Fibroblast of villous mesenchyme (primary cell): ENCODE measurements at regions not wholly inside any gene's neighbourhood (a gene's known extent, or its start where the extent isn't known, plus 50 kb on each side); places are given as distances from the start of the nearest gene placed in this dataset.
A peak's percentile ranks its signal among the peaks of the same experiment; 100 is the strongest.

ENCODE experiments used
- DNase-seq: peaks from one replicate; pipeline ENCODE4 v3.0.0-alpha.2; 2010; ENCODE audit warnings: low read depth
- H3K4me3 ChIP-seq: 2 replicates; pipeline ENCODE4 v1.5.1; 2011; ENCODE audit warnings: low read depth, mild to moderate bottlenecking, low read length
- CTCF ChIP-seq: IDR thresholded peaks from 2 replicates; pipeline ENCODE4 v1.5.1; 2012; ENCODE audit warnings: low read depth, mild to moderate bottlenecking, low read length; ENCODE audit not compliant: insufficient read depth

- DNase-seq = no peak
- H3K4me3 ChIP-seq = no peak overlapping the region
- no peak for TF ChIP-seq CTCF
Observed at GRCh38 chr4:134533068-134533467, 331.5 kb upstream of the PABPC4L start.

GRCh38 chr4:134531013-134531412, 329.4 kb upstream of the PABPC4L start:
- no peak for TF ChIP-seq CTCF
- no peak overlapping the region for H3K4me3 ChIP-seq
- peak; percentile 2 for DNase-seq

- DNase-seq = no peak
- TF ChIP-seq CTCF = no peak
- H3K4me3 ChIP-seq = no peak overlapping the region
Observed at GRCh38 chr4:134529629-134530028, 328.0 kb upstream of the PABPC4L start.

- DNase-seq = no peak
- no peak overlapping the region for H3K4me3 ChIP-seq
- no peak for TF ChIP-seq CTCF
Observed at GRCh38 chr4:134518574-134519217, 317.1 kb upstream of the PABPC4L start.

GRCh38 chr4:134510544-134510943, 309.0 kb upstream of the PABPC4L start:
- no peak for DNase-seq
- no peak overlapping the region for H3K4me3 ChIP-seq
- TF ChIP-seq CTCF = no peak

GRCh38 chr4:134505511-134505910, 303.9 kb upstream of the PABPC4L start:
- DNase-seq = peak; percentile 22
- TF ChIP-seq CTCF = no peak

More at GRCh38 chr4:134505511-134505910, 303.9 kb upstream of the PABPC4L start:
- H3K4me3 ChIP-seq = no peak overlapping the region
